ENCODE measurements at regions not wholly inside any gene's neighbourhood (a gene's known extent, or its start where the extent isn't known, plus 50 kb on each side); places are given as distances from the start of the nearest gene placed in this dataset.

DNA sequence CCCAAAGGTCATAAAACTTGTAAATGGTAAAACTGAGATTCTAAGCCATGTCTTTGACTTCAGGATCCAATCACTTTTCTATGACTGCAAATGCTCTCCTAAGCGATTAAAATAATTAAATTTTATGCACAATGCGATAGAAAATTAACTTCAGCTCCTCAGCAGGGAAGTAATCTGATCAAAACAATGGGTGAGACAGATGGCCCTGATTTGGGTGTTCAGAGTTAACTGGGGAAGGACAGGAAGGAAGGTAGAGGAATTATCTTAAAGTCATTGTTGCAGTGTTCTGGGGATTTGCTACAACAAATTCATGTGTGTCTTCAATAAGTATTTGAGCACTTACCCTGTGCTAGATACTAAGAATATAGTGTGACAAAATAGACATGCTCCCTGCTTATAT is 446.0 kb upstream of the MEX3C start:
- H3K27me3 Mint-ChIP-seq (ENCODE audit: low read depth in 3 of 3): no peaks in the 10 kb centered on the region
- no peaks in the 10 kb centered on the region for H3K36me3 ChIP-seq (replicated peaks in 1 of 2; ENCODE audit: control insufficient read depth in 1 of 2, insufficient read depth in 2 of 2, low read length in 2 of 2)
- H3K9me3 ChIP-seq (replicated peaks in 1 of 2; ENCODE audit: control insufficient read depth in 1 of 2, insufficient read depth in 1 of 2, low read length in 2 of 2): no peaks in the 10 kb centered on the region
- H3K4me2 ChIP-seq (replicated peaks; ENCODE audit: extremely low read depth, low read length, poor library complexity, severe bottlenecking): no peak overlapping the region
- intact Hi-C loops (cut with micrococcal nuclease): no loop called here
- H3K4me1 ChIP-seq (ENCODE audit: control insufficient read depth in 1 of 2, insufficient read depth in 2 of 2, low read length in 2 of 2): no peaks in the 10 kb centered on the region
- TF ChIP-seq, protein P1, sequence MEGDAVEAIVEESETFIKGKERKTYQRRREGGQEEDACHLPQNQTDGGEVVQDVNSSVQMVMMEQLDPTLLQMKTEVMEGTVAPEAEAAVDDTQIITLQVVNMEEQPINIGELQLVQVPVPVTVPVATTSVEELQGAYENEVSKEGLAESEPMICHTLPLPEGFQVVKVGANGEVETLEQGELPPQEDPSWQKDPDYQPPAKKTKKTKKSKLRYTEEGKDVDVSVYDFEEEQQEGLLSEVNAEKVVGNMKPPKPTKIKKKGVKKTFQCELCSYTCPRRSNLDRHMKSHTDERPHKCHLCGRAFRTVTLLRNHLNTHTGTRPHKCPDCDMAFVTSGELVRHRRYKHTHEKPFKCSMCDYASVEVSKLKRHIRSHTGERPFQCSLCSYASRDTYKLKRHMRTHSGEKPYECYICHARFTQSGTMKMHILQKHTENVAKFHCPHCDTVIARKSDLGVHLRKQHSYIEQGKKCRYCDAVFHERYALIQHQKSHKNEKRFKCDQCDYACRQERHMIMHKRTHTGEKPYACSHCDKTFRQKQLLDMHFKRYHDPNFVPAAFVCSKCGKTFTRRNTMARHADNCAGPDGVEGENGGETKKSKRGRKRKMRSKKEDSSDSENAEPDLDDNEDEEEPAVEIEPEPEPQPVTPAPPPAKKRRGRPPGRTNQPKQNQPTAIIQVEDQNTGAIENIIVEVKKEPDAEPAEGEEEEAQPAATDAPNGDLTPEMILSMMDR (IDR thresholded peaks at IDR 0.05): no peak
- no peak overlapping the region for H3K4me3 Mint-ChIP-seq
- no peak overlapping the region for H3K9ac ChIP-seq (ENCODE audit: insufficient read depth, low read length, poor library complexity, severe bottlenecking)
- H3K36me3 Mint-ChIP-seq: no peaks in the 10 kb centered on the region
- H4K20me1 ChIP-seq (ENCODE audit: insufficient read depth, low read length): no peaks in the 10 kb centered on the region
- WGBS (ENCODE audit: insufficient coverage): 100% methylated on average over 1 of the region's 2 CpGs
- H3K9me3 Mint-ChIP-seq: peaks cover 0 to 5% (median 0%) of the 10 kb centered on the region in 7 donors
- H3K27me3 ChIP-seq (ENCODE audit: control insufficient read depth in 2 of 2, insufficient read depth in 2 of 2, low read length in 2 of 2): no peaks in the 10 kb centered on the region
- no peak overlapping the region for H3K27ac ChIP-seq (ENCODE audit: low read depth in 1 of 2, low read length in 2 of 2)
- no peak overlapping the region for H3K27ac Mint-ChIP-seq
- H3K4me1 Mint-ChIP-seq: no peaks in the 10 kb centered on the region
- no peaks in the 10 kb centered on the region for H3K79me2 ChIP-seq (ENCODE audit: insufficient read depth, low read length)
- no peak overlapping the region for H2AFZ ChIP-seq (ENCODE audit: insufficient read depth, low read depth, low read length, poor library complexity, severe bottlenecking)
- H3K4me3 ChIP-seq (replicated peaks in 1 of 3; ENCODE audit: low read depth in 2 of 3, low read length in 3 of 3): no peak overlapping the region
- no peak for DNase-seq

GRCh38 chr18:51645607-51646006 is 448.1 kb upstream of the MEX3C start:
- no peaks in the 10 kb centered on the region for H3K9me3 ChIP-seq (replicated peaks in 1 of 2; ENCODE audit: control insufficient read depth in 1 of 2, insufficient read depth in 1 of 2, low read length in 2 of 2)
- no peak overlapping the region for H3K9ac ChIP-seq (ENCODE audit: insufficient read depth, low read length, poor library complexity, severe bottlenecking)
- H3K9me3 Mint-ChIP-seq: no peaks in the 10 kb centered on the region
- no peaks in the 10 kb centered on the region for H3K4me1 Mint-ChIP-seq
- no peak overlapping the region for H3K27ac Mint-ChIP-seq
- DNase-seq: no peak
- H3K36me3 Mint-ChIP-seq: no peaks in the 10 kb centered on the region
- intact Hi-C loops (cut with micrococcal nuclease): no loop called here
- no peak overlapping the region for H2AFZ ChIP-seq (ENCODE audit: insufficient read depth, low read depth, low read length, poor library complexity, severe bottlenecking)
- H3K4me3 ChIP-seq (replicated peaks in 1 of 3; ENCODE audit: low read depth in 2 of 3, low read length in 3 of 3): no peak overlapping the region
- no peak overlapping the region for H3K27ac ChIP-seq (ENCODE audit: low read depth in 1 of 2, low read length in 2 of 2)
- no peak overlapping the region for H3K4me3 Mint-ChIP-seq
- H3K4me2 ChIP-seq (replicated peaks; ENCODE audit: extremely low read depth, low read length, poor library complexity, severe bottlenecking): no peak overlapping the region
- peaks cover 0 to 2% (median 0%) of the 10 kb centered on the region in 3 donors for H3K27me3 Mint-ChIP-seq (ENCODE audit: low read depth in 3 of 3)
- no peaks in the 10 kb centered on the region for H4K20me1 ChIP-seq (ENCODE audit: insufficient read depth, low read length)
- no peaks in the 10 kb centered on the region for H3K36me3 ChIP-seq (replicated peaks in 1 of 2; ENCODE audit: control insufficient read depth in 1 of 2, insufficient read depth in 2 of 2, low read length in 2 of 2)
- TF ChIP-seq, protein P1 (IDR thresholded peaks at IDR 0.05): no peak
- H3K27me3 ChIP-seq (ENCODE audit: control insufficient read depth in 2 of 2, insufficient read depth in 2 of 2, low read length in 2 of 2): no peaks in the 10 kb centered on the region
- H3K79me2 ChIP-seq (ENCODE audit: insufficient read depth, low read length): no peaks in the 10 kb centered on the region
- no peaks in the 10 kb centered on the region for H3K4me1 ChIP-seq (ENCODE audit: control insufficient read depth in 1 of 2, insufficient read depth in 2 of 2, low read length in 2 of 2)

All from CD14-positive monocyte (primary cell).